ENCODE measurements at regions not wholly inside any gene's neighbourhood (a gene's known extent, or its start where the extent isn't known, plus 50 kb on each side); places are given as distances from the start of the nearest gene placed in this dataset.

- no peak overlapping the region for H2AK5ac ChIP-seq (ENCODE audit: low read depth, low read length)
- POLR2A ChIA-PET (ENCODE audit: partially characterized antibody) = no interaction called here
- H3K36me3 ChIP-seq (ENCODE audit: control insufficient read depth in 2 of 4, insufficient read depth in 4 of 4, low read length in 3 of 4) = no peaks in the 10 kb centered on the region
- H3K4me1 ChIP-seq (replicated peaks in 1 of 4; ENCODE audit: control insufficient read depth in 3 of 4, insufficient read depth in 4 of 4, low read length in 3 of 4) = peaks cover 3 to 16% (median 9%) of the 10 kb centered on the region in 4 experiments; a peak in 6 of 7 replicates
- no peak overlapping the region for H3K14ac ChIP-seq (ENCODE audit: insufficient read length)
- H2BK5ac ChIP-seq (ENCODE audit: low read depth, low read length) = no peak overlapping the region
- H3K4me3 ChIP-seq (ENCODE audit: extremely low read depth in 1 of 4, insufficient read depth in 2 of 4, low read depth in 3 of 4, low read length in 4 of 4) = no peak overlapping the region
- no peaks in the 10 kb centered on the region for H4K20me1 ChIP-seq (replicated peaks in 1 of 2; ENCODE audit: control insufficient read depth in 1 of 2, insufficient read depth in 2 of 2, low read length in 2 of 2)
- no peak overlapping the region for H3K18ac ChIP-seq (ENCODE audit: extremely low read depth, low read length)
- 0 out of 2 replicates have a peak overlapping the region, but pooled peaks have one; percentile 28 for H2AFZ ChIP-seq (ENCODE audit: low read length)
- no peaks in the 10 kb centered on the region for H3K23me2 ChIP-seq (ENCODE audit: low read depth, low read length)
- H4K5ac ChIP-seq (ENCODE audit: insufficient read length, low read depth, low read length) = no peak overlapping the region
- H2BK12ac ChIP-seq (ENCODE audit: low read depth, low read length) = no peak overlapping the region
- DNase-seq (ENCODE audit: low read depth in 1 of 2, low spot score in 2 of 2) (no peak), FAIRE-seq (no peak)
- H3K56ac ChIP-seq (replicated peaks; ENCODE audit: insufficient read length, low read depth, low read length) = no peak overlapping the region
- no peak overlapping the region for H3K9ac ChIP-seq (replicated peaks in 1 of 4; ENCODE audit: extremely low read depth in 1 of 4, low read depth in 3 of 4, low read length in 3 of 4)
- no peaks in the 10 kb centered on the region; a peak in 1 of 7 replicates for H3K27me3 ChIP-seq (replicated peaks in 1 of 4; ENCODE audit: control insufficient read depth in 3 of 4, extremely low read depth in 1 of 4, insufficient read depth in 3 of 4, low read length in 3 of 4)
- H3K4ac ChIP-seq (replicated peaks; ENCODE audit: insufficient read length, low read depth, low read length) = no peak overlapping the region
- no peak overlapping the region for H2BK20ac ChIP-seq (ENCODE audit: low read length)
- no peaks in the 10 kb centered on the region for H3K9me3 ChIP-seq (ENCODE audit: insufficient read depth in 2 of 2, low read depth in 1 of 2, low read length in 1 of 2)
- no peaks in the 10 kb centered on the region for H3K79me2 ChIP-seq (ENCODE audit: control insufficient read depth in 1 of 2, insufficient read depth in 2 of 2, low read length in 2 of 2)
- CTCF ChIA-PET (ENCODE audit: partially characterized antibody) = no interaction called here
- no peak overlapping the region for H2BK15ac ChIP-seq (ENCODE audit: low read length)
- H4K8ac ChIP-seq (ENCODE audit: extremely low read depth, insufficient read depth, low read length) = no peak overlapping the region
- TF ChIP-seq POLR2A (IDR thresholded peaks at IDR 0.05; ENCODE audit: control extremely low read depth in 1 of 2, low read depth in 2 of 2, low read length in 2 of 2) = no peak
- no peak for TF ChIP-seq KDM5A (IDR thresholded peaks at IDR 0.05; ENCODE audit: low read length)
- no peak for TF ChIP-seq KDM4A (IDR thresholded peaks at IDR 0.05; ENCODE audit: low read depth, low read length, severe bottlenecking)
- TF ChIP-seq RXRA (IDR thresholded peaks at IDR 0.05; ENCODE audit: insufficient read depth, low read depth, low read length) = no peak
- no peak for TF ChIP-seq TAF7 (optimal IDR thresholded peaks at IDR 0.05; ENCODE audit: borderline replicate concordance, low read depth, low read length)
- TF ChIP-seq RNF2 (IDR thresholded peaks at IDR 0.05; ENCODE audit: borderline replicate concordance, low read depth, low read length, missing control alignments, poor library complexity, severe bottlenecking) = no peak
- TF ChIP-seq ASH2L (IDR thresholded peaks at IDR 0.05; ENCODE audit: low read length) = no peak
- no peak for TF ChIP-seq BACH1 (IDR thresholded peaks at IDR 0.05; ENCODE audit: low read length)
- TF ChIP-seq CHD2 (IDR thresholded peaks at IDR 0.05; ENCODE audit: low read length) = no peak
- TF ChIP-seq SIN3A (conservative IDR thresholded peaks at IDR 0.05 in 1 of 2, IDR thresholded peaks at IDR 0.05 in 1 of 2; ENCODE audit: low read depth in 1 of 2, low read length in 2 of 2) = no peak
- TF ChIP-seq SIRT6 (IDR thresholded peaks at IDR 0.05; ENCODE audit: low read length) = no peak
- TF ChIP-seq CEBPB (IDR thresholded peaks at IDR 0.05; ENCODE audit: low read depth, low read length) = no peak
- TF ChIP-seq SAP30 (IDR thresholded peaks at IDR 0.05; ENCODE audit: insufficient read depth, insufficient replicate concordance, low read length) = no peak
- no peak for TF ChIP-seq EZH2 (IDR thresholded peaks at IDR 0.05; ENCODE audit: low read depth, low read length, severe bottlenecking)
- peak overlapping the region in 1 of 2 experiments; percentile 14; a peak in 3 of 4 replicates for H3K4me2 ChIP-seq (ENCODE audit: insufficient read depth in 1 of 2, low read depth in 2 of 2, low read length in 2 of 2)
- no peak overlapping the region for H3K27ac ChIP-seq (ENCODE audit: low read depth, low read length)
- no peaks in the 10 kb centered on the region for H3K79me1 ChIP-seq (ENCODE audit: low read depth, low read length)
- H2BK120ac ChIP-seq (replicated peaks; ENCODE audit: low read depth, low read length) = no peak overlapping the region
- H3K23ac ChIP-seq (ENCODE audit: insufficient read length) = no peak overlapping the region
- 83% methylated on average over 3 of the region's 3 CpGs; no CpG with 5 or more reads in 1 of the 2 experiments for WGBS, 2 experiments (ENCODE audit: extremely low coverage in 1 of 2, insufficient coverage in 1 of 2, insufficient read length in 1 of 2, insufficient replicate concordance in 2 of 2, low coverage in 1 of 2, low lambda C conversion rate in 2 of 2, missing lambda C conversion rate in 1 of 2)
- no peak overlapping the region for H4K91ac ChIP-seq (replicated peaks; ENCODE audit: insufficient read length, low read length)
Observed at GRCh38 chr5:72662305-72662704, 154.2 kb upstream of the TNPO1 start.

Measured in H1 (cell line).